ENCODE measurements at regions not wholly inside any gene's neighbourhood (a gene's known extent, or its start where the extent isn't known, plus 50 kb on each side); places are given as distances from the start of the nearest gene placed in this dataset.

- no peak for DNase-seq (ENCODE audit: low read depth in 3 of 3, low spot score in 1 of 3)
These were observed 139.9 kb downstream of the LACC1 start for GRCh38 chr13:44019651-44020050.

- DNase-seq (ENCODE audit: low read depth in 3 of 3, low spot score in 1 of 3), result no peak
These were observed 141.7 kb downstream of the LACC1 start for GRCh38 chr13:44021422-44021821.

- DNase-seq (ENCODE audit: low read depth in 3 of 3, low spot score in 1 of 3), result no peak
These were observed 142.5 kb downstream of the LACC1 start for GRCh38 chr13:44022196-44022595.

- DNase-seq (ENCODE audit: low read depth in 3 of 3, low spot score in 1 of 3), result no peak
These were observed 144.6 kb downstream of the LACC1 start for GRCh38 chr13:44024167-44024845.

GRCh38 chr13:44024846-44025195 is 145.1 kb downstream of the LACC1 start:
- DNase-seq (ENCODE audit: low read depth in 3 of 3, low spot score in 1 of 3), result no peak

- DNase-seq (ENCODE audit: low read depth in 3 of 3, low spot score in 1 of 3), result no peak
These were observed 146.5 kb downstream of the LACC1 start for GRCh38 chr13:44026194-44026593.

GRCh38 chr13:44028734-44029133 is 149.0 kb downstream of the LACC1 start:
- no peak for DNase-seq (ENCODE audit: low read depth in 3 of 3, low spot score in 1 of 3)

GRCh38 chr13:44030615-44031014 is 150.9 kb downstream of the LACC1 start:
- DNase-seq (ENCODE audit: low read depth in 3 of 3, low spot score in 1 of 3), result no peak

GRCh38 chr13:44031555-44031954 is 151.9 kb downstream of the LACC1 start:
- DNase-seq (ENCODE audit: low read depth in 3 of 3, low spot score in 1 of 3), result no peak

GRCh38 chr13:44032802-44033201 is 153.1 kb downstream of the LACC1 start:
- no peak for DNase-seq (ENCODE audit: low read depth in 3 of 3, low spot score in 1 of 3)

GRCh38 chr13:44035400-44035799 is 155.7 kb downstream of the LACC1 start:
- DNase-seq (ENCODE audit: low read depth in 3 of 3, low spot score in 1 of 3), result no peak

GRCh38 chr13:44040070-44040817 is 160.5 kb downstream of the LACC1 start:
- no peak for DNase-seq (ENCODE audit: low read depth in 3 of 3, low spot score in 1 of 3)

- no peak for DNase-seq (ENCODE audit: low read depth in 3 of 3, low spot score in 1 of 3)
These were observed 161.1 kb downstream of the LACC1 start for GRCh38 chr13:44040818-44041100.

GRCh38 chr13:44044547-44045179 is 165.0 kb downstream of the LACC1 start:
- no peak for DNase-seq (ENCODE audit: low read depth in 3 of 3, low spot score in 1 of 3)

GRCh38 chr13:44045180-44045562 is 165.5 kb downstream of the LACC1 start:
- no peak for DNase-seq (ENCODE audit: low read depth in 3 of 3, low spot score in 1 of 3)

GRCh38 chr13:44046428-44046827 is 166.7 kb downstream of the LACC1 start:
- DNase-seq (ENCODE audit: low read depth in 3 of 3, low spot score in 1 of 3), result no peak

GRCh38 chr13:44048326-44048725 is 168.6 kb downstream of the LACC1 start:
- no peak for DNase-seq (ENCODE audit: low read depth in 3 of 3, low spot score in 1 of 3)

- DNase-seq (ENCODE audit: low read depth in 3 of 3, low spot score in 1 of 3), result no peak
These were observed 169.6 kb downstream of the LACC1 start for GRCh38 chr13:44049081-44049945.

- DNase-seq (ENCODE audit: low read depth in 3 of 3, low spot score in 1 of 3), result no peak
These were observed 170.9 kb downstream of the LACC1 start for GRCh38 chr13:44050450-44051063.

GRCh38 chr13:44051405-44051804 is 171.7 kb downstream of the LACC1 start:
- DNase-seq (ENCODE audit: low read depth in 3 of 3, low spot score in 1 of 3), result no peak

Data from stimulated activated CD4-positive, alpha-beta T cell treated with anti-CD3 and anti-CD28 coated beads, TNF-alpha, amount 100 ng/mL, for 1 hour (primary cell).